HCT116 (cell line): ENCODE measurements at regions not wholly inside any gene's neighbourhood (a gene's known extent, or its start where the extent isn't known, plus 50 kb on each side); places are given as distances from the start of the nearest gene placed in this dataset.

Source experiments
- ATAC-seq: fragments of 200-7000 bp; cut with Tn5 transposase; 2 replicates; pipeline ENCODE4 v1.9.1; 2020; ENCODE audit warnings: mild to moderate bottlenecking, moderate library complexity
- BruUV-seq: library from RNA; stranded (reverse); fragments of 400-500 nt; replicated peaks from 2 replicates; lab custom pipeline; 2021; lab: Mats Ljungman, UMichigan
- CTCF ChIA-PET: fragments of 300-600 bp; sonication (Branson Sonifier 250); formaldehyde crosslinking; loops from one replicate; lab custom pipeline; 2021; ENCODE audit warnings: antibody characterized with exemption; lab: Charles Lee
- POLR2A ChIA-PET: fragments of 300-600, 350-600 bp; sonication (Branson Sonifier 250); formaldehyde crosslinking; loops from one replicate; lab custom pipeline; 2021; ENCODE audit warnings: antibody characterized with exemption; lab: Charles Lee
- RAD21 ChIA-PET, 2 experiments: fragments of 300-600 bp; sonication (Branson Sonifier 250); formaldehyde crosslinking; loops; one replicate each; lab custom pipeline; 2023; ENCODE audit warnings: low total read pairs in 2 of 2; ENCODE audit not compliant: uncharacterized antibody in 2 of 2, unreplicated experiment in 2 of 2, low non-redundant PET in 1 of 2; lab: Charles Lee
- DNase-seq: peaks from one replicate; pipeline ENCODE4 v3.0.0-alpha.2; 2010; ENCODE audit warnings: low read depth, low spot score
- H2AFZ ChIP-seq: fragments of 200-600 bp; shearing (Covaris generic), sonication (generic); 2 replicates; pipeline ENCODE4 v1.6.1; 2017; ENCODE audit warnings: low read depth, mixed run types, mixed read lengths, antibody characterized with exemption, low read length; ENCODE audit not compliant: poor library complexity, severe bottlenecking
- H3K27ac ChIP-seq: 2 replicates; pipeline ENCODE4 v1.5.1; 2012; ENCODE audit warnings: low read depth, low read length
- H3K27me3 ChIP-seq: fragments of 200-600 bp; sonication (generic); 2 replicates; pipeline ENCODE4 v1.6.1; 2016; ENCODE audit warnings: mixed run types, low read length, mixed read lengths; ENCODE audit not compliant: insufficient read depth
- H3K36me3 ChIP-seq, 2 experiments: fragments of 200-500 bp in 1 of 2; fragments of 200-600 bp in 1 of 2; sonication (Bioruptor generic) in 1 of 2; sonication (generic) in 1 of 2; 2 replicates each; pipeline versions ENCODE4 v1.5.1 to v1.6.1; 2014 to 2016; ENCODE audit warnings: low read length in 2 of 2, inconsistent platforms in 1 of 2, mixed read lengths in 1 of 2, mixed run types in 1 of 2; ENCODE audit not compliant: insufficient read depth in 2 of 2, control insufficient read depth in 1 of 2
- H3K4me1 ChIP-seq, 2 experiments: fragments of 200-600 bp in 1 of 2; sonication (generic) in 1 of 2; 2 replicates each; pipeline versions ENCODE4 v1.5.1 to v1.6.1; 2012 to 2017; ENCODE audit warnings: low read length in 2 of 2, inconsistent platforms in 1 of 2, mild to moderate bottlenecking in 1 of 2, mixed read lengths in 1 of 2, mixed run types in 1 of 2, moderate library complexity in 1 of 2; ENCODE audit not compliant: insufficient read depth in 2 of 2, control insufficient read depth in 1 of 2
- H3K4me2 ChIP-seq: fragments of 200-600 bp; sonication (generic); 2 replicates; pipeline ENCODE4 v1.6.1; 2017; ENCODE audit warnings: mixed run types, low read length, mixed read lengths
- H3K4me3 ChIP-seq, 2 experiments: fragments of 200-600 bp in 1 of 2; sonication (generic) in 1 of 2; replicated peaks in 1 of 2; 2 replicates each; pipeline ENCODE4 v1.5.1; 2011 to 2016; ENCODE audit warnings: low read length in 2 of 2, control low read depth in 1 of 2, low read depth in 1 of 2, mild to moderate bottlenecking in 1 of 2, mixed read lengths in 1 of 2, mixed run types in 1 of 2
- H3K79me2 ChIP-seq: fragments of 200-600 bp; sonication (generic); 2 replicates; pipeline ENCODE4 v1.6.1; 2017; ENCODE audit warnings: mild to moderate bottlenecking, mixed run types, low read length, moderate library complexity, mixed read lengths; ENCODE audit not compliant: insufficient read depth
- H3K9ac ChIP-seq: fragments of 200-600 bp; sonication (generic); 2 replicates; pipeline ENCODE4 v1.6.1; 2016; ENCODE audit warnings: low read length, mixed read lengths
- H3K9me2 ChIP-seq: fragments of 200-600 bp; sonication (generic), shearing (Covaris generic); 2 replicates; pipeline ENCODE4 v1.6.1; 2017; ENCODE audit warnings: mixed run types, mild to moderate bottlenecking, moderate library complexity; ENCODE audit not compliant: insufficient read depth
- H3K9me3 ChIP-seq, 2 experiments: fragments of 200-500 bp in 1 of 2; fragments of 200-600 bp in 1 of 2; sonication (Bioruptor generic) in 1 of 2; sonication (generic) in 1 of 2; 2 replicates each; pipeline ENCODE4 v1.6.1; 2014 to 2017; ENCODE audit warnings: low read length in 2 of 2, mixed read lengths in 2 of 2, inconsistent platforms in 1 of 2, low read depth in 1 of 2, mild to moderate bottlenecking in 1 of 2, mixed run types in 1 of 2, moderate library complexity in 1 of 2; ENCODE audit not compliant: control insufficient read depth in 1 of 2, insufficient read depth in 1 of 2
- H4K20me1 ChIP-seq: fragments of 200-600 bp; sonication (generic), shearing (Covaris generic); 2 replicates; pipeline ENCODE4 v1.6.1; 2017; ENCODE audit warnings: mixed run types, mild to moderate bottlenecking, moderate library complexity; ENCODE audit not compliant: insufficient read depth
- CBX3 ChIP-seq: IDR thresholded peaks from 2 replicates; pipeline ENCODE4 v1.6.1; 2012; ENCODE audit warnings: low read depth
- EGR1 ChIP-seq: IDR thresholded peaks from 2 replicates; pipeline ENCODE4 v1.6.1; 2012; ENCODE audit warnings: low read depth
- EZH2phosphoT487 ChIP-seq: fragments of 200-600 bp; IDR thresholded peaks from 2 replicates; pipeline ENCODE4 v1.6.1; 2018; ENCODE audit warnings: antibody characterized with exemption, borderline replicate concordance
- POLR2A ChIP-seq: IDR thresholded peaks from 2 replicates; pipeline ENCODE4 v1.7.0; 2011; ENCODE audit warnings: borderline replicate concordance; ENCODE audit not compliant: insufficient read depth, insufficient read length; ENCODE audit errors: extremely low read depth
- REST ChIP-seq: IDR thresholded peaks from 2 replicates; pipeline ENCODE4 v1.6.1; 2012; ENCODE audit warnings: low read depth
- TCF7L2 ChIP-seq: IDR thresholded peaks from 2 replicates; pipeline ENCODE4 v1.7.0; 2011; ENCODE audit warnings: borderline replicate concordance, inconsistent platforms; ENCODE audit not compliant: insufficient read depth, insufficient read length; ENCODE audit errors: extremely low read depth
- intact Hi-C: fragments of 100-400 bp; cut with micrococcal nuclease; formaldehyde crosslinking; loops from 2 replicates; pipeline ENCODE4 v1.10.0; 2022
- TF ChIP-seq, protein P1 (sequence below): IDR thresholded peaks from 2 replicates; pipeline ENCODE4 v1.6.1; 2011; ENCODE audit warnings: mild to moderate bottlenecking, low read length, moderate library complexity; ENCODE audit not compliant: insufficient replicate concordance; ENCODE audit errors: extremely low read depth

DNA sequence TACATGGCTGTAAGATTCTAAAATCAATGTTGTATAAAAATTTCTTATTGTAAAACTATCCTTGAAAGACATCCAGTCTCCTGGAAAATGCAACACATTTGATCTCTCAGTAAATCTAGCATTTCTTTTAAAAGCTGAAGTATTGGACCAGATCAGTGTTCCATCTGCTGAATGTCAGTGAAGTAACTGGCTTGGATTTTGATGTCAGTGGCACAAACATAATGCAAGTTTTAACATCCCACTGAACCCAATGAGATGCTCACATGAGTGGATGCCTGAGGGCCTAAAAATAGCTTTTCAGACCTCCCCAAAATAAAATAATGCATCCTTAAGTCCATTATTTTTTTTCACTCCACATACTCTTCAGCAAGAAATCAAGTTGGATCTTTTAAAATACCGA lies 1432.2 kb downstream of the MRPL39 start:
- TF ChIP-seq EGR1: no peak
- no peak for TF ChIP-seq CBX3
- no peak for TF ChIP-seq REST
- no peak for TF ChIP-seq TCF7L2
- no peak for TF ChIP-seq POLR2A
- no peak for TF ChIP-seq EZH2phosphoT487
- TF ChIP-seq, protein P1, sequence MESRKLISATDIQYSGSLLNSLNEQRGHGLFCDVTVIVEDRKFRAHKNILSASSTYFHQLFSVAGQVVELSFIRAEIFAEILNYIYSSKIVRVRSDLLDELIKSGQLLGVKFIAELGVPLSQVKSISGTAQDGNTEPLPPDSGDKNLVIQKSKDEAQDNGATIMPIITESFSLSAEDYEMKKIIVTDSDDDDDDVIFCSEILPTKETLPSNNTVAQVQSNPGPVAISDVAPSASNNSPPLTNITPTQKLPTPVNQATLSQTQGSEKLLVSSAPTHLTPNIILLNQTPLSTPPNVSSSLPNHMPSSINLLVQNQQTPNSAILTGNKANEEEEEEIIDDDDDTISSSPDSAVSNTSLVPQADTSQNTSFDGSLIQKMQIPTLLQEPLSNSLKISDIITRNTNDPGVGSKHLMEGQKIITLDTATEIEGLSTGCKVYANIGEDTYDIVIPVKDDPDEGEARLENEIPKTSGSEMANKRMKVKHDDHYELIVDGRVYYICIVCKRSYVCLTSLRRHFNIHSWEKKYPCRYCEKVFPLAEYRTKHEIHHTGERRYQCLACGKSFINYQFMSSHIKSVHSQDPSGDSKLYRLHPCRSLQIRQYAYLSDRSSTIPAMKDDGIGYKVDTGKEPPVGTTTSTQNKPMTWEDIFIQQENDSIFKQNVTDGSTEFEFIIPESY: no peak
- no peak overlapping the region for H3K4me3 ChIP-seq
- CTCF ChIA-PET: no interaction called here
- no peak overlapping the region for H2AFZ ChIP-seq
- RAD21 ChIA-PET: no interaction called here
- no peak for ATAC-seq
- no peaks in the 10 kb centered on the region for H3K36me3 ChIP-seq
- no peak overlapping the region for H3K27ac ChIP-seq
- intact Hi-C loops: no loop called here
- no peaks in the 10 kb centered on the region for H3K4me1 ChIP-seq
- no peak for DNase-seq
- no peak overlapping the region for H3K4me2 ChIP-seq
- peaks cover 29 to 42% of the 10 kb centered on the region in 2 experiments; a peak in 3 of 4 replicates for H3K9me3 ChIP-seq
- H3K79me2 ChIP-seq: no peaks in the 10 kb centered on the region
- H3K9me2 ChIP-seq: no peaks in the 10 kb centered on the region
- H3K9ac ChIP-seq: no peak overlapping the region
- no peaks in the 10 kb centered on the region for H3K27me3 ChIP-seq
- POLR2A ChIA-PET: no interaction called here
- no peaks in the 10 kb centered on the region for H4K20me1 ChIP-seq
- BruUV-seq: no TSS peak
